Sigmoid colon (tissue), 6 donors: ENCODE measurements at regions not wholly inside any gene's neighbourhood (a gene's known extent, or its start where the extent isn't known, plus 50 kb on each side); places are given as distances from the start of the nearest gene placed in this dataset.
"Not testable (repeated sequence)": the region's sequence is repeated elsewhere in the genome, so short reads cannot be mapped to it uniquely, and the experiment has no call there.

Source experiments
- DNase-seq: peaks from one replicate; pipeline ENCODE4 v3.0.0-alpha.2; 2019
- H3K27ac ChIP-seq, 4 donors: fragments of 200-600 bp; sonication (generic); one replicate each; pipeline ENCODE4 v1.5.1; 2016 to 2019; ENCODE audit warnings: mild to moderate bottlenecking in 1 of 4
- H3K27me3 ChIP-seq, 3 donors: fragments of 200-600 bp; sonication (generic); one replicate each; pipeline ENCODE4 v1.5.1; 2019; ENCODE audit warnings: mild to moderate bottlenecking in 1 of 3
- H3K36me3 ChIP-seq, 4 donors: fragments of 200-600 bp; sonication (generic); one replicate each; pipeline ENCODE4 v1.5.1; 2016 to 2019
- H3K4me1 ChIP-seq, 4 donors: fragments of 200-600 bp; sonication (generic); one replicate each; pipeline ENCODE4 v1.5.1; 2017 to 2019
- H3K4me3 ChIP-seq, 4 donors: fragments of 200-600 bp; sonication (generic); one replicate each; pipeline ENCODE4 v1.5.1; 2017 to 2019; ENCODE audit warnings: mild to moderate bottlenecking in 2 of 4, moderate library complexity in 1 of 4
- H3K9me3 ChIP-seq, 4 donors: fragments of 200-600 bp in 3 of 4; sonication (generic) in 3 of 4; one replicate each; pipeline versions ENCODE4 v1.5.1 to v1.6.1; 2013 to 2019
- CTCF ChIP-seq, 4 experiments: fragments of 450-650 bp in 3 of 4; fragments of 200-600 bp in 1 of 4; IDR thresholded peaks; one replicate each; pipeline ENCODE4 v1.5.1; 2016 to 2019; ENCODE audit warnings: antibody characterized with exemption in 4 of 4, mild to moderate bottlenecking in 3 of 4, moderate library complexity in 2 of 4
- EP300 ChIP-seq, 4 donors: sonication (generic); formaldehyde crosslinking; IDR thresholded peaks; one replicate each; pipeline ENCODE4 v1.6.1; 2017; ENCODE audit warnings: antibody characterized with exemption in 4 of 4
- POLR2A ChIP-seq, 2 donors: fragments of 450-650 bp; IDR thresholded peaks; one replicate each; pipeline ENCODE4 v1.6.1; 2016; ENCODE audit warnings: antibody characterized with exemption in 2 of 2, mild to moderate bottlenecking in 2 of 2, moderate library complexity in 2 of 2
- POLR2AphosphoS5 ChIP-seq, 4 donors: sonication (generic); formaldehyde crosslinking; IDR thresholded peaks; one replicate each; pipeline ENCODE4 v1.6.1; 2017; ENCODE audit warnings: antibody characterized with exemption in 4 of 4
- WGBS, 2 donors: extraction: QIAGEN DNeasy Blood & Tissue Kit; methylation state at CpG; one replicate each; pipeline ENCODE4 v1.1.7; 2013; 5-methylcytosine and 5-hydroxymethylcytosine counted together
- intact Hi-C: fragments of 100-400 bp; cut with DNase I; formaldehyde crosslinking; loops from one replicate; pipeline ENCODE4 v1.15.1; 2023
- donor health status: healthy with polysubstance abuse.
- donor health status: healthy.

- Histone ChIP-seq H3K4me3 (no peak overlapping the region), H3K36me3 (no peaks in the 10 kb centered on the region), H3K27ac (no peak overlapping the region), H3K9me3 (peaks cover 0 to 3% (median 0%) of the 10 kb centered on the region in 4 donors), H3K4me1 (no peaks in the 10 kb centered on the region), H3K27me3 (no peaks in the 10 kb centered on the region)
- TF ChIP-seq POLR2AphosphoS5 (IDR thresholded peaks at IDR 0.05), result no peak
- TF ChIP-seq EP300 (IDR thresholded peaks at IDR 0.05), result no peak
- TF ChIP-seq POLR2A (IDR thresholded peaks at IDR 0.05), result no peak
- TF ChIP-seq CTCF (IDR thresholded peaks at IDR 0.05), result no peak
- intact Hi-C loops, result no loop called here
- DNase-seq, result no peak
Observed at GRCh38 chr5:99355881-99356280, 427.1 kb upstream of the CHD1 start.

DNA sequence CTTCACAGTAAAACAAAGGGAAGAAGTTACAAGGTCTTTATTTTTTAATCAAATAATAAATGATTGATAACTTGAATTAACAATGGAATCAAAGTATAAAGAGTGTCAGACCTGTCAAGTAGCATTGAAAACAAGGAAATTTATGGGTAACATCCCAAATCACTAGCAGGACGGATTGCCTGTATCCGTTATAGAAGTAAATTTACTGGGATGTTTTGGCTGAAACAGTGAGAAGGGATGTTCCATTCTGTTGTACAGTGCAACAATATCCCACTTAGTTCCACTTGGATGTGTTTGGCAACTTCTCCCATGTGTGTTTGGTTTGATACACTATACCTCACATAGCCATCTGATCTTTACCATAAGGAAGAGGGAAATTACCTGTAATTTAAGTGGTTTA lies 421.0 kb upstream of the CHD1 start:
- TF ChIP-seq POLR2AphosphoS5 (IDR thresholded peaks at IDR 0.05) (no peak), CTCF (IDR thresholded peaks at IDR 0.05) (no peak), POLR2A (IDR thresholded peaks at IDR 0.05) (no peak), EP300 (IDR thresholded peaks at IDR 0.05) (no peak)
- Histone ChIP-seq H3K4me1 (no peaks in the 10 kb centered on the region), H3K36me3 (no peaks in the 10 kb centered on the region), H3K27me3 (no peaks in the 10 kb centered on the region), H3K9me3 (peaks cover 0 to 3% (median 0%) of the 10 kb centered on the region in 4 donors), H3K4me3 (no peak overlapping the region), H3K27ac (no peak overlapping the region)
- no peak for DNase-seq
- intact Hi-C loops, result no loop called here
- 44 to 77% methylated on average over 2 of the region's 2 CpGs for WGBS, 2 donors

- 60 to 79% methylated on average over 4 of the region's 4 CpGs for WGBS, 2 donors
- intact Hi-C loops, result no loop called here
- no peak overlapping the region for H3K27ac ChIP-seq
Observed at GRCh38 chr5:99348597-99348996, 419.8 kb upstream of the CHD1 start.

DNA sequence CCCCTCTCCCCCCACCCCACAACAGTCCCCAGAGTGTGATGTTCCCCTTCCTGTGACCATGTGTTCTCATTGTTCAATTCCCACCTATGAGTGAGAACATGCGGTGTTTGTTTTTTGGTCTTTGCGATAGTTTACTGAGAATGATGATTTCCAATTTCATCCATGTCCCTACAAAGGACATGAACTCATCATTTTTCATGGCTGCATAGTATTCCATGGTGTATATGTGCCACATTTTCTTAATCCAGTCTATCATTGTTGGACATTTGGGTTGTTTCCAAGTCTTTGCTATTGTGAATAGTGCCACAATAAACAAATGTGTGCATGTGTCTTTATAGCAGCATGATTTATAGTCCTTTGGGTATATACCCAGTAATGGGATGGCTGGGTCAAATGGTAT lies 411.0 kb upstream of the CHD1 start:
- H3K4me3 ChIP-seq, H3K36me3 ChIP-seq, intact Hi-C loops, H3K27ac ChIP-seq, H3K4me1 ChIP-seq, DNase-seq, H3K9me3 ChIP-seq, H3K27me3 ChIP-seq: not testable (repeated sequence)
- 97 to 99% methylated on average over 2 of the region's 2 CpGs for WGBS, 2 donors

More at GRCh38 chr5:99348597-99348996, 419.8 kb upstream of the CHD1 start:
- Histone ChIP-seq H3K27me3 (no peaks in the 10 kb centered on the region), H3K36me3 (no peaks in the 10 kb centered on the region), H3K9me3 (peaks cover 0 to 3% (median 0%) of the 10 kb centered on the region in 4 donors), H3K4me3 (no peak overlapping the region), H3K4me1 (no peaks in the 10 kb centered on the region)
- TF ChIP-seq POLR2AphosphoS5 (IDR thresholded peaks at IDR 0.05) (no peak), POLR2A (IDR thresholded peaks at IDR 0.05) (no peak), CTCF (IDR thresholded peaks at IDR 0.05) (no peak), EP300 (IDR thresholded peaks at IDR 0.05) (no peak)
- DNase-seq, result no peak

DNA sequence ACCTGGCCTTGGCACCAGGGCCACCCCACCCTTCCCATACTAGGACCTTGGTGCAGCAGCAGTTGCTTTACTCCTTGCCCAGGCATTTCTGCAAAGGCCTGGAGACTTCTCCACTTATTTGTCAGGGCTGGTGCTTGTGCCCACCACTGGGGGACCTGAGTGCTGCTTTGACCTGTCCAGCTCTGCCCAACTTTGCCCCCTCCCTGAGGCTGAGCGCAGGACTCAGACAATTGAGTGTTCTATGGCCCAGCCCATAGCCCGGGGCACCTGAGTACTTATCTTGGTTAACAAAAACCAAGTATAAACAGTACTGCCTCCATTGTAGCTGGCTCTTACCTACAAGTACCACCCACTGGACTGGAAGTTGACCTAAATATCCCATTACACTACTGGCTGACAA lies 406.1 kb upstream of the CHD1 start:
- no peak overlapping the region for H3K4me3 ChIP-seq
- intact Hi-C loops, result no loop called here
- H3K4me1 ChIP-seq, result no peaks in the 10 kb centered on the region
- WGBS, 2 donors, result 86 to 89% methylated on average over 2 of the region's 2 CpGs
- H3K36me3 ChIP-seq, result no peaks in the 10 kb centered on the region
- no peak for DNase-seq
- peaks cover 0 to 4% (median 0%) of the 10 kb centered on the region in 4 donors for H3K9me3 ChIP-seq
- H3K27ac ChIP-seq, result no peak overlapping the region
- H3K27me3 ChIP-seq, result no peaks in the 10 kb centered on the region
- TF ChIP-seq CTCF (IDR thresholded peaks at IDR 0.05) (no peak), EP300 (IDR thresholded peaks at IDR 0.05) (no peak), POLR2A (IDR thresholded peaks at IDR 0.05) (no peak), POLR2AphosphoS5 (IDR thresholded peaks at IDR 0.05) (no peak)
